SU-DHL-6 (cell line): ENCODE measurements at regions not wholly inside any gene's neighbourhood (a gene's known extent, or its start where the extent isn't known, plus 50 kb on each side); places are given as distances from the start of the nearest gene placed in this dataset.

Source experiments
- H2AFZ ChIP-seq: fragments of 200-600 bp; sonication (generic); 2 replicates; pipeline ENCODE4 v1.6.1; 2014; ENCODE audit warnings: low read depth, mild to moderate bottlenecking, moderate library complexity, mixed read lengths, antibody characterized with exemption, low read length; ENCODE audit not compliant: severe bottlenecking
- H3F3A ChIP-seq: fragments of 200-600 bp; shearing (Covaris generic); 2 replicates; pipeline ENCODE4 v1.6.0; 2016; ENCODE audit warnings: antibody characterized with exemption, mild to moderate bottlenecking; ENCODE audit not compliant: insufficient read depth
- H3K27ac ChIP-seq: fragments of 200-600 bp; sonication (generic); 2 replicates; pipeline ENCODE4 v1.5.1; 2016; ENCODE audit warnings: low read depth, mild to moderate bottlenecking, low read length, moderate library complexity, mixed read lengths
- H3K27me3 ChIP-seq: fragments of 200-600 bp; sonication (generic), shearing (Covaris generic); 2 replicates; pipeline ENCODE4 v1.6.0; 2014; ENCODE audit warnings: mild to moderate bottlenecking, low read length
- H3K36me3 ChIP-seq: fragments of 200-600 bp; sonication (generic); 2 replicates; pipeline ENCODE4 v1.6.1; 2014; ENCODE audit warnings: mild to moderate bottlenecking, low read length, mixed read lengths
- H3K4me2 ChIP-seq: fragments of 300-600, 200-600 bp; shearing (Covaris generic), sonication (generic); 2 replicates; pipeline ENCODE4 v1.6.0; 2014; ENCODE audit warnings: low read length, low read depth, mild to moderate bottlenecking; ENCODE audit not compliant: poor library complexity, severe bottlenecking
- H3K4me3 ChIP-seq: fragments of 200-600 bp; sonication (generic); 2 replicates; pipeline ENCODE4 v1.5.1; 2014; ENCODE audit warnings: antibody characterized with exemption, low read length, mild to moderate bottlenecking, mixed read lengths; ENCODE audit not compliant: insufficient read depth, poor library complexity, severe bottlenecking
- H3K79me2 ChIP-seq: fragments of 200-600 bp; sonication (generic); 2 replicates; pipeline ENCODE4 v1.6.1; 2014; ENCODE audit warnings: mild to moderate bottlenecking, low read length, moderate library complexity; ENCODE audit not compliant: insufficient read depth
- H3K9ac ChIP-seq: fragments of 200-600 bp; sonication (generic); 2 replicates; pipeline ENCODE4 v1.7.0; 2014; ENCODE audit warnings: mild to moderate bottlenecking, low read length
- H3K9me2 ChIP-seq: fragments of 200-600 bp; sonication (generic); replicated peaks from 2 replicates; pipeline ENCODE4 v1.6.1; 2014; ENCODE audit warnings: low read length; ENCODE audit not compliant: insufficient read depth
- H3K9me3 ChIP-seq: fragments of 200-600 bp; sonication (generic); 2 replicates; pipeline ENCODE4 v1.6.1; 2014; ENCODE audit warnings: low read length, mixed read lengths; ENCODE audit not compliant: insufficient read depth
- H4K20me1 ChIP-seq: fragments of 200-600 bp; sonication (generic); 2 replicates; pipeline ENCODE4 v1.6.1; 2014; ENCODE audit warnings: low read depth, mild to moderate bottlenecking, antibody characterized with exemption, low read length, moderate library complexity, mixed read lengths
- EZH2phosphoT487 ChIP-seq: fragments of 200-600 bp; sonication (generic), shearing (Covaris generic); conservative IDR thresholded peaks from 2 replicates; pipeline ENCODE4 v1.6.1; 2018; ENCODE audit warnings: mild to moderate bottlenecking, antibody characterized with exemption, low read length, moderate library complexity, mixed read lengths
- TF ChIP-seq, protein P1 (sequence below): fragments of 200-600 bp; sonication (generic); IDR thresholded peaks from one replicate; pipeline ENCODE4 v1.5.1; 2017; ENCODE audit warnings: antibody characterized with exemption, mild to moderate bottlenecking, low read length, moderate library complexity; ENCODE audit not compliant: insufficient read depth, poor library complexity, severe bottlenecking

- Histone ChIP-seq H3K4me2 (no peak overlapping the region), H4K20me1 (no peaks in the 10 kb centered on the region), H3K27me3 (no peaks in the 10 kb centered on the region), H3K4me3 (no peak overlapping the region), H3K9me3 (no peaks in the 10 kb centered on the region), H3F3A (no peaks in the 10 kb centered on the region), H3K36me3 (no peaks in the 10 kb centered on the region), H2AFZ (no peak overlapping the region), H3K9me2 (no peaks in the 10 kb centered on the region), H3K27ac (no peak overlapping the region), H3K9ac (no peak overlapping the region), H3K79me2 (no peaks in the 10 kb centered on the region)
- TF ChIP-seq, protein P1, sequence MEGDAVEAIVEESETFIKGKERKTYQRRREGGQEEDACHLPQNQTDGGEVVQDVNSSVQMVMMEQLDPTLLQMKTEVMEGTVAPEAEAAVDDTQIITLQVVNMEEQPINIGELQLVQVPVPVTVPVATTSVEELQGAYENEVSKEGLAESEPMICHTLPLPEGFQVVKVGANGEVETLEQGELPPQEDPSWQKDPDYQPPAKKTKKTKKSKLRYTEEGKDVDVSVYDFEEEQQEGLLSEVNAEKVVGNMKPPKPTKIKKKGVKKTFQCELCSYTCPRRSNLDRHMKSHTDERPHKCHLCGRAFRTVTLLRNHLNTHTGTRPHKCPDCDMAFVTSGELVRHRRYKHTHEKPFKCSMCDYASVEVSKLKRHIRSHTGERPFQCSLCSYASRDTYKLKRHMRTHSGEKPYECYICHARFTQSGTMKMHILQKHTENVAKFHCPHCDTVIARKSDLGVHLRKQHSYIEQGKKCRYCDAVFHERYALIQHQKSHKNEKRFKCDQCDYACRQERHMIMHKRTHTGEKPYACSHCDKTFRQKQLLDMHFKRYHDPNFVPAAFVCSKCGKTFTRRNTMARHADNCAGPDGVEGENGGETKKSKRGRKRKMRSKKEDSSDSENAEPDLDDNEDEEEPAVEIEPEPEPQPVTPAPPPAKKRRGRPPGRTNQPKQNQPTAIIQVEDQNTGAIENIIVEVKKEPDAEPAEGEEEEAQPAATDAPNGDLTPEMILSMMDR = no peak
- no peak for TF ChIP-seq EZH2phosphoT487
These were observed 1550.9 kb downstream of the C4orf33 start for GRCh38 chr4:130646886-130647285.

- Histone ChIP-seq H3K27me3 (no peaks in the 10 kb centered on the region), H3K9me2 (no peaks in the 10 kb centered on the region), H2AFZ (no peak overlapping the region), H3K4me2 (no peak overlapping the region), H3F3A (no peaks in the 10 kb centered on the region), H3K79me2 (no peaks in the 10 kb centered on the region), H3K4me3 (no peak overlapping the region), H3K9ac (no peak overlapping the region), H3K36me3 (no peaks in the 10 kb centered on the region), H3K27ac (no peak overlapping the region), H3K9me3 (no peaks in the 10 kb centered on the region), H4K20me1 (no peaks in the 10 kb centered on the region)
- TF ChIP-seq, protein P1 = no peak
- no peak for TF ChIP-seq EZH2phosphoT487
These were observed 1552.6 kb downstream of the C4orf33 start for GRCh38 chr4:130648570-130648969.

- no peaks in the 10 kb centered on the region for H3K79me2 ChIP-seq
- no peaks in the 10 kb centered on the region for H3K27me3 ChIP-seq
These were observed 1557.9 kb downstream of the C4orf33 start for GRCh38 chr4:130653842-130654241.

More at GRCh38 chr4:130653842-130654241, 1557.9 kb downstream of the C4orf33 start:
- Histone ChIP-seq H3K9me2 (no peaks in the 10 kb centered on the region), H4K20me1 (no peaks in the 10 kb centered on the region), H3K4me3 (no peak overlapping the region), H3K36me3 (no peaks in the 10 kb centered on the region), H3K4me2 (no peak overlapping the region), H3F3A (no peaks in the 10 kb centered on the region), H2AFZ (no peak overlapping the region), H3K9me3 (no peaks in the 10 kb centered on the region), H3K9ac (no peak overlapping the region), H3K27ac (no peak overlapping the region)
- TF ChIP-seq EZH2phosphoT487 = no peak
- TF ChIP-seq, protein P1 = no peak
